ENCODE measurements at regions not wholly inside any gene's neighbourhood (a gene's known extent, or its start where the extent isn't known, plus 50 kb on each side); places are given as distances from the start of the nearest gene placed in this dataset.

DNA sequence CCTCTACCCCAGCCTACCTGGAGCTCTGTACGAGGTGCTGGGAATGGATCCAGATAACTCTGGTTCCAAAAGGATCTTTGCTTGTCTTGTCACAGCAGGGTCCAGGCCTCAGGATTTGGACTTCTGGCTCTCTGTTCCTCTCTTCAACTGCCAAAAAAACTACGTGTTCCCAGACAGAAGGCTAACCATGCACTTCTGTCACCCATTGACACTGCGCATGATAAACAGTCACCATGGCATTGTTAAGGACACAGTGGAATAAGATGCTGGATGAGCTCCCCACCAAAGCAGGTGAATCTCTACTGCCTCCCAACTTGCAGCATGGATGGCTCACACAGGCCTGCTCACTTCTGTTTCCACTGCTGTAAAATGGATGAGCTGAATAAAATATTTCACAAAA lies 637.9 kb downstream of the TNS3 start:
- no peak for TF ChIP-seq NFIC (IDR thresholded peaks at IDR 0.05; ENCODE audit: low read depth, low read length)
- TF ChIP-seq EZH2 (IDR thresholded peaks at IDR 0.05; ENCODE audit: borderline replicate concordance, control insufficient read depth, low read depth, low read length), result no peak
- no peak for TF ChIP-seq CEBPB (IDR thresholded peaks at IDR 0.05; ENCODE audit: borderline replicate concordance in 1 of 2, low read depth in 2 of 2, low read length in 2 of 2)
- TF ChIP-seq, protein P1, sequence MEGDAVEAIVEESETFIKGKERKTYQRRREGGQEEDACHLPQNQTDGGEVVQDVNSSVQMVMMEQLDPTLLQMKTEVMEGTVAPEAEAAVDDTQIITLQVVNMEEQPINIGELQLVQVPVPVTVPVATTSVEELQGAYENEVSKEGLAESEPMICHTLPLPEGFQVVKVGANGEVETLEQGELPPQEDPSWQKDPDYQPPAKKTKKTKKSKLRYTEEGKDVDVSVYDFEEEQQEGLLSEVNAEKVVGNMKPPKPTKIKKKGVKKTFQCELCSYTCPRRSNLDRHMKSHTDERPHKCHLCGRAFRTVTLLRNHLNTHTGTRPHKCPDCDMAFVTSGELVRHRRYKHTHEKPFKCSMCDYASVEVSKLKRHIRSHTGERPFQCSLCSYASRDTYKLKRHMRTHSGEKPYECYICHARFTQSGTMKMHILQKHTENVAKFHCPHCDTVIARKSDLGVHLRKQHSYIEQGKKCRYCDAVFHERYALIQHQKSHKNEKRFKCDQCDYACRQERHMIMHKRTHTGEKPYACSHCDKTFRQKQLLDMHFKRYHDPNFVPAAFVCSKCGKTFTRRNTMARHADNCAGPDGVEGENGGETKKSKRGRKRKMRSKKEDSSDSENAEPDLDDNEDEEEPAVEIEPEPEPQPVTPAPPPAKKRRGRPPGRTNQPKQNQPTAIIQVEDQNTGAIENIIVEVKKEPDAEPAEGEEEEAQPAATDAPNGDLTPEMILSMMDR (IDR thresholded peaks at IDR 0.05 in 2 of 3, conservative IDR thresholded peaks at IDR 0.05 in 1 of 3; ENCODE audit: control insufficient read depth in 2 of 3, extremely low read depth in 1 of 3, insufficient read depth in 1 of 3, low read depth in 3 of 3, low read length in 3 of 3), result no peak
- no peak for TF ChIP-seq RAD21 (IDR thresholded peaks at IDR 0.05; ENCODE audit: insufficient read depth, low read depth, low read length)
- TF ChIP-seq POLR2A (IDR thresholded peaks at IDR 0.05; ENCODE audit: low read depth, low read length), result no peak
- TF ChIP-seq EED (IDR thresholded peaks at IDR 0.05; ENCODE audit: low read depth), result no peak
- no peak for TF ChIP-seq EP300 (IDR thresholded peaks at IDR 0.05; ENCODE audit: borderline replicate concordance in 1 of 2, control insufficient read depth in 1 of 2, low read depth in 2 of 2, low read length in 2 of 2)
- no peak for TF ChIP-seq CHD2 (IDR thresholded peaks at IDR 0.05; ENCODE audit: borderline replicate concordance, low read depth, low read length)
- no peak for TF ChIP-seq BMI1 (IDR thresholded peaks at IDR 0.05; ENCODE audit: borderline replicate concordance)
- TF ChIP-seq, protein P2, sequence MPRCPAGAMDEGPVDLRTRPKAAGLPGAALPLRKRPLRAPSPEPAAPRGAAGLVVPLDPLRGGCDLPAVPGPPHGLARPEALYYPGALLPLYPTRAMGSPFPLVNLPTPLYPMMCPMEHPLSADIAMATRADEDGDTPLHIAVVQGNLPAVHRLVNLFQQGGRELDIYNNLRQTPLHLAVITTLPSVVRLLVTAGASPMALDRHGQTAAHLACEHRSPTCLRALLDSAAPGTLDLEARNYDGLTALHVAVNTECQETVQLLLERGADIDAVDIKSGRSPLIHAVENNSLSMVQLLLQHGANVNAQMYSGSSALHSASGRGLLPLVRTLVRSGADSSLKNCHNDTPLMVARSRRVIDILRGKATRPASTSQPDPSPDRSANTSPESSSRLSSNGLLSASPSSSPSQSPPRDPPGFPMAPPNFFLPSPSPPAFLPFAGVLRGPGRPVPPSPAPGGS (IDR thresholded peaks at IDR 0.05; ENCODE audit: borderline replicate concordance, insufficient read depth, low read depth, low read length, poor library complexity, severe bottlenecking), result no peak
- TF ChIP-seq, protein P3, sequence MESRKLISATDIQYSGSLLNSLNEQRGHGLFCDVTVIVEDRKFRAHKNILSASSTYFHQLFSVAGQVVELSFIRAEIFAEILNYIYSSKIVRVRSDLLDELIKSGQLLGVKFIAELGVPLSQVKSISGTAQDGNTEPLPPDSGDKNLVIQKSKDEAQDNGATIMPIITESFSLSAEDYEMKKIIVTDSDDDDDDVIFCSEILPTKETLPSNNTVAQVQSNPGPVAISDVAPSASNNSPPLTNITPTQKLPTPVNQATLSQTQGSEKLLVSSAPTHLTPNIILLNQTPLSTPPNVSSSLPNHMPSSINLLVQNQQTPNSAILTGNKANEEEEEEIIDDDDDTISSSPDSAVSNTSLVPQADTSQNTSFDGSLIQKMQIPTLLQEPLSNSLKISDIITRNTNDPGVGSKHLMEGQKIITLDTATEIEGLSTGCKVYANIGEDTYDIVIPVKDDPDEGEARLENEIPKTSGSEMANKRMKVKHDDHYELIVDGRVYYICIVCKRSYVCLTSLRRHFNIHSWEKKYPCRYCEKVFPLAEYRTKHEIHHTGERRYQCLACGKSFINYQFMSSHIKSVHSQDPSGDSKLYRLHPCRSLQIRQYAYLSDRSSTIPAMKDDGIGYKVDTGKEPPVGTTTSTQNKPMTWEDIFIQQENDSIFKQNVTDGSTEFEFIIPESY (IDR thresholded peaks at IDR 0.05), result no peak
- TF ChIP-seq, protein P4, sequence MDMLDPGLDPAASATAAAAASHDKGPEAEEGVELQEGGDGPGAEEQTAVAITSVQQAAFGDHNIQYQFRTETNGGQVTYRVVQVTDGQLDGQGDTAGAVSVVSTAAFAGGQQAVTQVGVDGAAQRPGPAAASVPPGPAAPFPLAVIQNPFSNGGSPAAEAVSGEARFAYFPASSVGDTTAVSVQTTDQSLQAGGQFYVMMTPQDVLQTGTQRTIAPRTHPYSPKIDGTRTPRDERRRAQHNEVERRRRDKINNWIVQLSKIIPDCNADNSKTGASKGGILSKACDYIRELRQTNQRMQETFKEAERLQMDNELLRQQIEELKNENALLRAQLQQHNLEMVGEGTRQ (IDR thresholded peaks at IDR 0.05; ENCODE audit: borderline replicate concordance, low read depth, low read length), result no peak
